Neural cell (in vitro differentiated cells): ENCODE measurements at regions not wholly inside any gene's neighbourhood (a gene's known extent, or its start where the extent isn't known, plus 50 kb on each side); places are given as distances from the start of the nearest gene placed in this dataset.

Experiments used
- H2AFZ ChIP-seq: fragments of 200-600, 300-800 bp; sonication (generic), shearing (Covaris generic); 2 replicates; pipeline ENCODE4 v1.6.0; 2014; ENCODE audit warnings: low read depth, mild to moderate bottlenecking, antibody characterized with exemption, low read length, moderate library complexity
- H3F3A ChIP-seq: fragments of 200-600 bp; shearing (Covaris generic); 2 replicates; pipeline ENCODE4 v1.6.1; 2016; ENCODE audit warnings: mild to moderate bottlenecking, moderate library complexity, mixed read lengths, antibody characterized with exemption, low read length; ENCODE audit not compliant: insufficient read depth, poor library complexity, severe bottlenecking
- H3K27ac ChIP-seq: fragments of 200-600, 300-800 bp; sonication (generic), shearing (Covaris generic); 2 replicates; pipeline ENCODE4 v1.5.1; 2014; ENCODE audit warnings: mild to moderate bottlenecking, low read length, moderate library complexity
- H3K27me3 ChIP-seq: fragments of 300-800, 200-600 bp; sonication (generic), shearing (Covaris generic); 2 replicates; pipeline ENCODE4 v1.6.0; 2014; ENCODE audit warnings: mild to moderate bottlenecking, low read depth, low read length, moderate library complexity; ENCODE audit not compliant: insufficient read depth
- H3K36me3 ChIP-seq: fragments of 300-800, 200-600 bp; sonication (generic), shearing (Covaris generic); 2 replicates; pipeline ENCODE4 v1.5.1; 2014; ENCODE audit warnings: mild to moderate bottlenecking, antibody characterized with exemption, low read length, moderate library complexity; ENCODE audit not compliant: insufficient read depth
- H3K4me2 ChIP-seq: fragments of 300-800, 200-600 bp; sonication (generic), shearing (Covaris generic); 2 replicates; pipeline ENCODE4 v1.6.0; 2014; ENCODE audit warnings: mild to moderate bottlenecking, low read length
- H3K4me3 ChIP-seq: fragments of 300-800, 200-600 bp; sonication (generic), shearing (Covaris generic); 2 replicates; pipeline ENCODE4 v1.5.1; 2014; ENCODE audit warnings: mild to moderate bottlenecking, low read length, moderate library complexity
- H3K79me2 ChIP-seq: fragments of 200-600 bp; shearing (Covaris generic); replicated peaks from 2 replicates; pipeline ENCODE4 v1.6.0; 2014; ENCODE audit warnings: mild to moderate bottlenecking, low read length, moderate library complexity; ENCODE audit not compliant: insufficient read depth
- H3K9ac ChIP-seq: fragments of 300-800, 200-600 bp; sonication (generic), shearing (Covaris generic); 2 replicates; pipeline ENCODE4 v1.6.1; 2016; ENCODE audit warnings: mild to moderate bottlenecking, low read length, mixed read lengths
- H3K9me2 ChIP-seq: fragments of 200-600 bp; shearing (Covaris generic); 2 replicates; pipeline ENCODE4 v1.6.1; 2016; ENCODE audit warnings: mild to moderate bottlenecking, low read length, mixed read lengths; ENCODE audit not compliant: insufficient read depth
- H3K9me3 ChIP-seq: fragments of 200-600, 300-800 bp; sonication (generic), shearing (Covaris generic); 2 replicates; pipeline ENCODE4 v1.6.1; 2016; ENCODE audit warnings: mild to moderate bottlenecking, mixed run types, low read length, moderate library complexity, mixed read lengths
- H4K20me1 ChIP-seq: fragments of 200-600 bp; shearing (Covaris generic); 2 replicates; pipeline ENCODE4 v1.6.1; 2016; ENCODE audit warnings: mild to moderate bottlenecking, mixed run types; ENCODE audit not compliant: insufficient read depth
- CTCF ChIP-seq: fragments of 450-650 bp; IDR thresholded peaks from 2 replicates; pipeline ENCODE4 v1.5.1; 2014; ENCODE audit warnings: antibody characterized with exemption, mild to moderate bottlenecking, moderate library complexity; ENCODE audit not compliant: poor library complexity, severe bottlenecking
- EP300 ChIP-seq: fragments of 450-650 bp; conservative IDR thresholded peaks from 2 replicates; pipeline ENCODE4 v1.6.1; 2014; ENCODE audit warnings: antibody characterized with exemption, mild to moderate bottlenecking, moderate library complexity; ENCODE audit not compliant: poor library complexity, severe bottlenecking
- EZH2 ChIP-seq: fragments of 200-600, 300-800 bp; shearing (Covaris generic), sonication (generic); IDR thresholded peaks from 2 replicates; pipeline ENCODE4 v1.6.1; 2014; ENCODE audit warnings: antibody characterized with exemption, low read length, borderline replicate concordance, mild to moderate bottlenecking; ENCODE audit not compliant: insufficient read depth, poor library complexity, severe bottlenecking
- MXI1 ChIP-seq: fragments of 450-650 bp; conservative IDR thresholded peaks from 2 replicates; pipeline ENCODE4 v1.6.1; 2014; ENCODE audit warnings: antibody characterized with exemption, mild to moderate bottlenecking; ENCODE audit not compliant: poor library complexity, severe bottlenecking
- POLR2AphosphoS5 ChIP-seq: IDR thresholded peaks from 2 replicates; pipeline ENCODE4 v1.6.1; 2012
- RAD21 ChIP-seq: fragments of 450-650 bp; conservative IDR thresholded peaks from 2 replicates; pipeline ENCODE4 v1.6.1; 2014; ENCODE audit warnings: antibody characterized with exemption, mild to moderate bottlenecking, moderate library complexity
- REST ChIP-seq: IDR thresholded peaks from 2 replicates; pipeline ENCODE4 v1.6.1; 2012; ENCODE audit warnings: borderline replicate concordance
- SMC3 ChIP-seq: fragments of 450-650 bp; conservative IDR thresholded peaks from 2 replicates; pipeline ENCODE4 v1.6.1; 2014; ENCODE audit warnings: antibody characterized with exemption, mild to moderate bottlenecking, moderate library complexity; ENCODE audit not compliant: poor library complexity
- TAF1 ChIP-seq: IDR thresholded peaks from 2 replicates; pipeline ENCODE4 v1.6.1; 2012; ENCODE audit warnings: low read depth

GRCh38 chr12:105841840-105842239 is 296.9 kb downstream of the NUAK1 start:
- Histone ChIP-seq H2AFZ (no peak overlapping the region), H3K9me2 (no peaks in the 10 kb centered on the region), H3K9me3 (no peaks in the 10 kb centered on the region), H3K27ac (no peak overlapping the region), H3K4me2 (no peak overlapping the region), H3K9ac (no peak overlapping the region), H3K36me3 (no peaks in the 10 kb centered on the region), H3F3A (no peaks in the 10 kb centered on the region), H3K4me3 (no peak overlapping the region), H4K20me1 (no peaks in the 10 kb centered on the region), H3K79me2 (no peaks in the 10 kb centered on the region), H3K27me3 (no peaks in the 10 kb centered on the region)
- TF ChIP-seq REST = no peak
- TF ChIP-seq MXI1 = no peak
- TF ChIP-seq EZH2 = no peak
- no peak for TF ChIP-seq POLR2AphosphoS5
- TF ChIP-seq SMC3 = no peak
- no peak for TF ChIP-seq RAD21
- no peak for TF ChIP-seq EP300
- TF ChIP-seq CTCF = no peak
- no peak for TF ChIP-seq TAF1

- no peaks in the 10 kb centered on the region for H4K20me1 ChIP-seq
- H3K9me2 ChIP-seq = no peaks in the 10 kb centered on the region
- no peaks in the 10 kb centered on the region for H3K36me3 ChIP-seq
- H3F3A ChIP-seq = no peaks in the 10 kb centered on the region
- no peaks in the 10 kb centered on the region for H3K9me3 ChIP-seq
- H2AFZ ChIP-seq = no peak overlapping the region
- no peak overlapping the region for H3K9ac ChIP-seq
- H3K27ac ChIP-seq = no peak overlapping the region
- TF ChIP-seq EP300 (no peak), EZH2 (no peak), CTCF (no peak), POLR2AphosphoS5 (no peak), SMC3 (no peak), REST (no peak), MXI1 (no peak), RAD21 (no peak), TAF1 (no peak)
- no peaks in the 10 kb centered on the region for H3K27me3 ChIP-seq
- H3K4me2 ChIP-seq = no peak overlapping the region
- no peaks in the 10 kb centered on the region for H3K79me2 ChIP-seq
- H3K4me3 ChIP-seq = no peak overlapping the region
Observed at GRCh38 chr12:105843561-105843960, 295.2 kb downstream of the NUAK1 start.
